ENCODE measurements at regions not wholly inside any gene's neighbourhood (a gene's known extent, or its start where the extent isn't known, plus 50 kb on each side); places are given as distances from the start of the nearest gene placed in this dataset.

DNA sequence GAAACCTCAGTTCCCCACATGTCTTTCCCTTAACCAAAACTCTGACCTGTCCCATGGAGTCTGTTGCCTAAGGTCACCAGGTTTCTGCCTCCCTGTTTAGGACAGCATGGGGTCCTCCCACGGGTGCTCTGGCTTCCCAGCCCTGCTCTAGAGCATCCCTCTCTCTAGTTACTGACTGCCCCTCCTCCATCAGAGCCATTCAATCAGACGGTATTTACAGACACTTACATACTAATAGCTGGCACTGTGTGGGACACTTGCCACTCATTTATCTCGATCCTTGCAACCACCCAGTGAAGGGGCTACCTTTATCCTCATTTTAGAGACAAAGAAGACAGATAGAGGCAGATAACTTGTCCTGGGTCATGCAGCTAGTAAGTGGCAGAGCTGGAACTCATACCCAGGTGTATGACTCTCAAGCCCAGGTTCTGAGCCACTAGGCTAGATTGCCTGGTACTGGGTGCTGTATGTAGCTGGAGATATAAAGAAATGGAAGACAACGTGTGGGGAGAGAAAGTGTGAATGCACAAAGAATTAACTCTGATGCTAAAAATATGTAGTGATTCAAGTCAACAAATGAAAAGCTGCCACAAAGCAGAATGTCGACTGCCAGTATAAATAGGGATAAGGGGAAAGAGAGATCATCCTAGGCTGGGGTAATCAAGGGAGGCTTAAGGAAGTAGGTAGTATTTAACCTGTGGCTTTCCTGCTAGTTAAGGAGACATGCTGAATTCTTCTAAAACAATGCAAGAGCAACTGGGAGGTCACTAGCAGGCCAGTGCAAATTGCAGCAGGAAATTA is 52.5 kb upstream of the PDE8B start:
- ATAC-seq (no peak), DNase-seq (no peak)
- intact Hi-C loops (cut with DNase I, micrococcal nuclease), result no loop called here

- DNase-seq, result no peak
- intact Hi-C loops (cut with DNase I, micrococcal nuclease), result no loop called here
- no peak for ATAC-seq
Observed at GRCh38 chr5:77156379-77156778, 54.1 kb upstream of the PDE8B start.

- ATAC-seq (no peak), DNase-seq (no peak)
- intact Hi-C loops (cut with DNase I, micrococcal nuclease), result no loop called here
Observed at GRCh38 chr5:77155179-77155785, 55.2 kb upstream of the PDE8B start.

DNA sequence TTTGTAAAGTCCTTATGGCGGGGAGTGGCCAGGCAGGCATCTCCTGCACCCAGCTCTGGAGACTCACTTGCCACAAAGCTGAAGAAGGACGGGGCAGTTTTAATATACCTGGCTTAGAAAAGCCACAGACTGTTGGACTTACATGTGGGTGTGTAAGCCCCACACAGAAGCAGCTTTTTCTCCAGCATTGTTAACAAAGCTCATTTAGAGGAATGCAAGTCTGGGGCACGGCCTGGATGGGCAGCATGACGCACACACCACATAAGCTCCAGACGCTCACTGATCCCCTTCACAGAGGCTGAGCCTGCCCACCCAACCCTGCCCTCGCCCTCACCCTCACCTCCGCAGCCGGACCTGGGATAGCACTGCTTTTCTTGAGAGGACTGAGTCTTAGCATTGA is 58.0 kb upstream of the PDE8B start:
- intact Hi-C loops (cut with DNase I, micrococcal nuclease), result no loop called here
- ATAC-seq, result no peak
- no peak for DNase-seq

GRCh38 chr5:77151501-77151900 is 59.0 kb upstream of the PDE8B start:
- no peak for ATAC-seq
- DNase-seq, result no peak
- intact Hi-C loops (cut with DNase I, micrococcal nuclease), result no loop called here

- intact Hi-C loops (cut with DNase I, micrococcal nuclease), result loop anchor here in 1 of 2 donors (5.0 to 10.0 kb wide), 2 partner anchors 288 to 345 kb away; partner anchors contain the start of gene WDR41
- ATAC-seq, result no peak
Observed at GRCh38 chr5:77146896-77147295, 59.8 kb upstream of the ZBED3 start.

GRCh38 chr5:77145666-77146065 is 58.6 kb upstream of the ZBED3 start:
- DNase-seq (no peak), ATAC-seq (no peak)
- intact Hi-C loops (cut with DNase I, micrococcal nuclease), result loop anchor here in 1 of 2 donors (5.0 to 10.0 kb wide), 2 partner anchors 289 to 347 kb away; partner anchors contain the start of gene WDR41

More at GRCh38 chr5:77146896-77147295, 59.8 kb upstream of the ZBED3 start:
- DNase-seq, result no peak

DNA sequence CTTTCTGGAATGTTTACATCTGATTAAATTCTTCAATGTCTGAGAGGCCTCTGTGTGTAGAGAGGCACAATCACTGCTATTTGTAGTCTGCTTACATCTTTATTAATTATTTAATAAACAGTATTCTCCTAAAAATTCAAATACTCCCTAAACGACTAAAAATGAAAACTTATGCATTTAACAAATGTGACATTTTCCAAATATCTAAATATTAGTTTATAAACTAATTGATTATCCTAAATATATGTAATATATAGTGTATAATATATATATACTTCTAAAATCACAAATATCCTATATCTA is 57.7 kb upstream of the ZBED3 start:
- DNase-seq (no peak), ATAC-seq (no peak)
- intact Hi-C loops (cut with DNase I, micrococcal nuclease), result loop anchor here in 1 of 2 donors (5.0 to 10.0 kb wide), 2 partner anchors 290 to 348 kb away; partner anchors contain the start of gene WDR41

DNA sequence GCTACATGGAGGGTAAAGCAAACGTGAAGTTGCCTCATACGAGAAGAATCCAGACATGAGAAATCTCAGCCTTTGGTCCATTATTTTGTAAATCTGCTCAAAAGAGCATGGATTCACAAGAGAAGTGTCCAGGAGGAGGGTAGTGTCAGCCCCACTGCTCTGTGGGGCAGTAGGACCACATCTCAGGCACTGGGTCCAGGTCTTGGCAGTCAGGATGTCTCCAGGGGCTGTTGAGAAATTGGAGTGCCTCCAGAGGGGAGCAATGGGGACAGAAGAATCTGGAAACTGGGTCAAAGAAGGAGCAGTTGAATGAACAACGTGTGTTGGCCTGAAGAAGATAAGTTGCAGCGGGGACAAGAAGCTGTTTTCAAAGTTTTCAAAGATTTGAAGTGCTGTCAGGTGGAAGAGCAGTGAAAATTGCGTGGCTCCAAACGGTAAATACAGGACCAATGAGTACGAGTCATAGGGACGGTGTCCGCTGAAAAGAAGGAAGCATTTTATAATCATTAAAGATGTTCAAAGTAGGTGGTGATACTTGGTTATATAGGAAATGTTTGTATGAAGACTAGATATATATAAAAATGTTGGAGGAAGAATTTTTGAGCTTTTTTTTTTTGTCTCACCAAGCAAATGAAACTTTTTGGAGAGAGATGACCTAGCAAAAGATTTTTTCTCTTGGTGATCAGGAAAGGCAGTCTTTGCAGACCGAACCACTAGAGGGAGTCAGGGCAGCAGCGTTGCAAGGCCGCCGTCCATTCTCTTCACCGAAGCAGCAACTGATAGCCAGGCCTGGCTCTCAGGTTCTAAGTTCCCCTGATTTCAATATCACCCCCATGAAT is 57.1 kb upstream of the ZBED3 start:
- DNase-seq (peak; percentile 59 to 73), ATAC-seq (peak; percentile 85)
- intact Hi-C loops (cut with DNase I, micrococcal nuclease), result loop anchor here in 1 of 2 donors (10.0 kb wide), 1 partner anchor 291 kb away; no protein-coding TSS in a partner anchor

GRCh38 chr5:77140350-77140749 is 53.3 kb upstream of the ZBED3 start:
- ATAC-seq, result no peak
- intact Hi-C loops (cut with DNase I, micrococcal nuclease), result loop anchor here in 1 of 2 donors (10.0 kb wide), 1 partner anchor 294 kb away; no protein-coding TSS in a partner anchor

DNA sequence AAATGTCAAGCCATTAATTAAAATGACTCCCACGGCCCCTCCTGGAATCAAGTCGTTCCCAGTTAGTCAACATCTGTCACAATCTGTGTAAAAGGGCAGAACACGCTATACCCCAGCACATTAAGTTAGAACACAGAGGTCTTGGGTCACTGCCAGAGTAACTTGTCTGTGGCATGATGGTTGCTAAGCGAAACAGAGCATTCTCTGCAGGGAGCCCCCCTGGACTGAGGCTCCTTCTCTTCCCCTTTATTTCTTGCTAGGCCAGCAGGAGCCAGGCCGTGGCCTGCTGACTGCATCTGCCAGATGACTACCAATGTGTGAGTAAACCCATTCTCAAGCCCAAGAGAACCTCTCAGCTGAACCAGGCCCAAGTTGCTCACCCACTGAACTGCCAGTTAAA is 51.9 kb upstream of the ZBED3 start:
- intact Hi-C loops (cut with DNase I, micrococcal nuclease), result no loop called here
- ATAC-seq (no peak), DNase-seq (no peak)

More at GRCh38 chr5:77140350-77140749, 53.3 kb upstream of the ZBED3 start:
- DNase-seq, result no peak

Data from left colon (tissue), 2 donors.